ENCODE measurements at regions not wholly inside any gene's neighbourhood (a gene's known extent, or its start where the extent isn't known, plus 50 kb on each side); places are given as distances from the start of the nearest gene placed in this dataset.

DNA sequence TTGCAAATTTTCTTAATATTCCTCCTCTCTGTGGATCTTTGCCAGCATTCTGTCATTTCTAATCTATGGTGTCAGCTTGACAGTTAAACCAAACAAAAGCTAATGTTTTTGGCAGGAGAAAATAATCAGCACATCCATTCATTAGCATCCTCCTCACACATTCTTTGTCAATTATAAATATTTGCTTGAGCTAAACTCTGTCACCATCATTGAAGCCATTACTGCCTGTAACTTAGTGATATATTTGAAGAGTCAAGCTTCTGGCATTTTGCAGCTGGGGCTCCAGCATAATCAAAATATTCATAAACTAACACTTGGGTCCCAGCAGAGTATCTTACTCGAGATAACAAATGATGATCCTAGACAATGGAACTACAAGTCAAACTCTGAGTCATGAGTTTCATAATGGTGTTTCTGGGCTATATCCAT is 126.1 kb downstream of the EIF4E start:
- TF ChIP-seq, protein P1, sequence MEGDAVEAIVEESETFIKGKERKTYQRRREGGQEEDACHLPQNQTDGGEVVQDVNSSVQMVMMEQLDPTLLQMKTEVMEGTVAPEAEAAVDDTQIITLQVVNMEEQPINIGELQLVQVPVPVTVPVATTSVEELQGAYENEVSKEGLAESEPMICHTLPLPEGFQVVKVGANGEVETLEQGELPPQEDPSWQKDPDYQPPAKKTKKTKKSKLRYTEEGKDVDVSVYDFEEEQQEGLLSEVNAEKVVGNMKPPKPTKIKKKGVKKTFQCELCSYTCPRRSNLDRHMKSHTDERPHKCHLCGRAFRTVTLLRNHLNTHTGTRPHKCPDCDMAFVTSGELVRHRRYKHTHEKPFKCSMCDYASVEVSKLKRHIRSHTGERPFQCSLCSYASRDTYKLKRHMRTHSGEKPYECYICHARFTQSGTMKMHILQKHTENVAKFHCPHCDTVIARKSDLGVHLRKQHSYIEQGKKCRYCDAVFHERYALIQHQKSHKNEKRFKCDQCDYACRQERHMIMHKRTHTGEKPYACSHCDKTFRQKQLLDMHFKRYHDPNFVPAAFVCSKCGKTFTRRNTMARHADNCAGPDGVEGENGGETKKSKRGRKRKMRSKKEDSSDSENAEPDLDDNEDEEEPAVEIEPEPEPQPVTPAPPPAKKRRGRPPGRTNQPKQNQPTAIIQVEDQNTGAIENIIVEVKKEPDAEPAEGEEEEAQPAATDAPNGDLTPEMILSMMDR (conservative IDR thresholded peaks at IDR 0.05; ENCODE audit: low read length), result no peak
- no peak for DNase-seq (ENCODE audit: low read depth)

DNA sequence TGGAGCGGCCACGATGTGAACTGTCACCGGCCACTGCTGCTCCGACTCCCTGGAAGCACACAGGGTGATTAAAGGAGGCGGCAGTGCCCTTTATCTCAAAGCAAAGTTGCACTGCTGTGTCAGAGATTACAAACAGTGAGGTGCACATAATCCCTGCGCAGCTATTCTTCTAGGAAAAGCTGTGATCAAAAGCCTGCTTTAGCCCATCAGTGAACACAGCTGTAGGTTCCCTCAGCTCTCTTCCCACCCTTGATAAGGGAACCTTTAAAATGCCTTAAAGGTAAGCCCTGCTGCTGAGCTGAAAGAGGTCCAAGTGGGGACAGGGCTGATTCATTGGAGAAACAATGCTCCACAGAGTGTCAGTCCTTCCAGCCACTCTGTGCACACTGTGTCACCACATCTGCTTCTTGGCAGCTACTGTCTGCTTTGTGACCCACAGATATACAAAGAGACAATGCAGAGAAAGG is 127.6 kb downstream of the EIF4E start:
- DNase-seq (ENCODE audit: low read depth), result no peak
- TF ChIP-seq, protein P1 (conservative IDR thresholded peaks at IDR 0.05; ENCODE audit: low read length), result no peak
- H3K4me3 ChIP-seq (ENCODE audit: low read length), result no peak overlapping the region

More for the DNA sequence above, 126.1 kb downstream of the EIF4E start:
- H3K4me3 ChIP-seq (ENCODE audit: low read length), result no peak overlapping the region

DNA sequence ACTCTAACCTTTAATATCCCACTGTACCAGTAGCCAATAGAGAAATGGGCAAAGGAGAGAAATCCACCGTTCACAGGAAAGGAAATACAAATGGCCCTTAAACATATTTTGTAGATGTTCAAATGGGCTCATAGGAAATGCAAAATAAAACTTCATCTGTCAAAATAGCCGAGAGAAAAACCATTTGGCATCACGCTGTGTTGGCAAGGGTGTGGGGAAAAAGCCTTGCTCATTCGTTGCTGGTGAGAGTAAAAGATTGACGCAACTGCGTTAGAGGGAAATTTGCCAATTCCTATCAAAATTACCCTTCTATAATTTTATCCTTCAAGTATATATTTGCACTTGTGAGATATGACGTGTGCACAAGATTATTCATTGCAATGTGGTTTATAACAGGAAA is 131.9 kb downstream of the EIF4E start:
- TF ChIP-seq, protein P1 (conservative IDR thresholded peaks at IDR 0.05; ENCODE audit: low read length), result no peak

DNA sequence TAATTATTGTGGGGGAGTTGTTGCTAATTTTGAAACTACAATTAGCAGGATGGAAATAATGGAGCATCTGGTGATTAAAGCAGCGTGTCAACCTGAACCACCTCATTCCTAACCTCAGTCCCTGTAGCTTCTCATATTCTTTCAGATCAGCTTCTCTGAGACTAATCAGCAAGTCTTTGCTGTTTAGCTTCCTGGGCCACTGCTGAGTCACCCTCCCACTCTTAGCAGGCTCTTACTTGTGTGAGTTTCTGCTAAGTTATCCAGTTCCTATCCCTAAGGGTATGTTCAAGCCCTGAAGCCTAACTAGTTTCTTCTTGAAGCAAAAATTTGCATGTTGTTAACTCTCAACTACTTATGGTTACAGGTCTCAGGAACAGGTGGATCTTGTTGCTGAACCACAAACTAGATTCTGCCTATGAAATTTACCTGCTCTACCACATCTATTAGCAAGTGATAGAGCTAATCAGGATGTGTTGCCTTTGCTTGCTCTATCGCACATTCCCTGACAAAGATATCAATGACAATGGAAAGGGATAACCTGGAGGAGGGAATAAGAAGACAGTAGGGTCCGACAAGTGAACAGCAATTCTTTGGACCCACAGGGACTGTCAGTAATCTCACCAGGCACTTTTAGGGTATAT is 134.2 kb downstream of the EIF4E start:
- DNase-seq (ENCODE audit: low read depth), result peak; percentile 26
- H3K4me3 ChIP-seq (ENCODE audit: low read length), result no peak overlapping the region
- TF ChIP-seq, protein P1 (conservative IDR thresholded peaks at IDR 0.05; ENCODE audit: low read length), result no peak

More for the DNA sequence above, 131.9 kb downstream of the EIF4E start:
- no peak for DNase-seq (ENCODE audit: low read depth)
- H3K4me3 ChIP-seq (ENCODE audit: low read length), result no peak overlapping the region

DNA sequence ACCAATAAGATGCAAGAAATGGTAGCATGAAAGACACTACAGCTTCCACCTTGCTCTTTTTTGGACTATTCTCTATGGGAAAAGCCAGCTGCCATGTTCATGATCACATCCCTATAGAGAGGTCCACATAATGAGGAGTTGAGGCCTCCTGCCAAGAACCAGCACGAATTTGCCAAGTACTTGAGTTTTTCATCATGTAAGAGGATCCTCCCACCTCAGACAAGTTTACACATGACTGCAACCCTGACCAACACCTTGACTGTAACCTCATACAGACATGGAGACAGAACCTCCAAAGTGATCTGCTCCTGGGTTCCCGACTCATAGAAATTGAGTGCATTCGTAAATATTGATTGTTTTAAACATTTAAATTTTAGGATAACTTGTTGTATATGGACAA is 135.2 kb upstream of the TSPAN5 start:
- H3K4me3 ChIP-seq (ENCODE audit: low read length), result no peak overlapping the region
- TF ChIP-seq, protein P1 (conservative IDR thresholded peaks at IDR 0.05; ENCODE audit: low read length), result no peak
- DNase-seq (ENCODE audit: low read depth), result no peak

DNA sequence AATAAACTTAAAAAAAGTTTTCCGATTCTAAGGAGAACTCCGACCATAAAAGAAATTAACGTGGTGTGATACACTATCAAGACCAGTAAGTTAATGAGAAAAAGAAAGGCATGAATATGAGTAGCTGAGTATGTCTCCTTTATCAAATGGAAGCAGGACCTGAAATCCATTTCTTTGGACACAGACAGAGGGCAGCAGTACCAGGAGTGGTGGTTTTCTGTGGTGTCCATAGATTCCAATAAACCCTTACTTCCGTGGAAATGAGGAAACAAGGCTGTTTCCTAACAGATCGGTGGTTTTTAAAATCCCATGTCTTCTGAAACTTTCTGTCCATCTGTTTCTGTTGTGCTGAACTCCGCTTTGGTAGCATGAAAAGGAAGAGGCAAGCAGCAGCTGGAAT is 128.5 kb upstream of the TSPAN5 start:
- TF ChIP-seq, protein P1 (conservative IDR thresholded peaks at IDR 0.05; ENCODE audit: low read length), result peak; percentile 21
- peak; percentile 20 for DNase-seq (ENCODE audit: low read depth)
- no peak overlapping the region for H3K4me3 ChIP-seq (ENCODE audit: low read length)

DNA sequence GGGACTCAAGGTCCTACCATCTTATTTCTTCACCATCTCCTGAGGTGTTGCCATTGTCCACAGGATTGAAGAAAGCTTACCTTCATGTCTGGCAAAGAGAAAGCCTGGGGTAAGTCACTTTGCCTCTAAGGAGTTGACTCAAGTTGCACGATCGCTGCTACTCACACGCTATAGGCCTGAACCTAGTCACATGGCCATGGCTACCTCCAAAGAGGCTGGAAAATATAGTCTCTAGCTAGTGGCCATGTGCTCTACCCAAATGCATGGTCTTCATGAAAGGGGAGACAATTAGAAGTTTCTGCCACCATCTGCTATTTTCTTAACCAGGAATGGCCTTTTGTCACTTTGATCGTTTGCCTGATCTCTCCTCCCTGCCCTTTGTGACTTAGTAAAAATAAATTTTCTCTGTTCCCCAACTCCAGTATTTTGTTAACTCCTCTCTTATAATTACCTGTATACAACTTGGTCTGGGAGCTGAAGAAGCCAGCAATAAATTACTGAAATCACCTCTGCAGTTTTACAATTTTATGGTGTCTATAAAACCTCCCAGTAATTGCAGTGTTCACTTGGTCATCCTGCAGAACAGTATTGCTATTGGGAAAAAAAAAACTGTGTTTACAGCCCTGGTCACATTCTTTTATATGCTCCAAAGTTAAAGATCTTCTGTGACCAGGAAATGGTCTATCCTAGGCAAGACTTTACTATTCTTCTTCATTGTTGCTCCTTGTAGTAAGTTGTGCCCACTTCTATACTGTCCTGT is 126.7 kb upstream of the TSPAN5 start:
- DNase-seq (ENCODE audit: low read depth), result no peak
- no peak overlapping the region for H3K4me3 ChIP-seq (ENCODE audit: low read length)
- TF ChIP-seq, protein P1 (conservative IDR thresholded peaks at IDR 0.05; ENCODE audit: low read length), result no peak

All from AG10803 (cell line).